Fibroblast of lung (primary cell): ENCODE measurements at regions not wholly inside any gene's neighbourhood (a gene's known extent, or its start where the extent isn't known, plus 50 kb on each side); places are given as distances from the start of the nearest gene placed in this dataset.

Experiments
- DNase-seq, 2 donors: peaks; one replicate each; pipeline versions ENCODE4 v3.0.0 to v3.0.0-alpha.2; 2010; ENCODE audit warnings: low read depth in 2 of 2
- H2AFZ ChIP-seq: 2 replicates; pipeline ENCODE4 v1.5.1; 2012; ENCODE audit warnings: low read length, control low read depth, inconsistent platforms
- H3K27ac ChIP-seq: 2 replicates; pipeline ENCODE4 v1.5.1; 2011; ENCODE audit warnings: low read length, control low read depth; ENCODE audit not compliant: insufficient read depth
- H3K27me3 ChIP-seq: 2 replicates; pipeline ENCODE4 v1.5.1; 2011; ENCODE audit warnings: mild to moderate bottlenecking, low read length; ENCODE audit not compliant: control insufficient read depth, insufficient read depth
- H3K36me3 ChIP-seq: 2 replicates; pipeline ENCODE4 v1.5.1; 2011; ENCODE audit warnings: low read length; ENCODE audit not compliant: control insufficient read depth, insufficient read depth
- H3K4me1 ChIP-seq: 2 replicates; pipeline ENCODE4 v1.5.1; 2011; ENCODE audit warnings: low read length; ENCODE audit not compliant: control insufficient read depth, insufficient read depth; ENCODE audit errors: extremely low read depth
- H3K4me2 ChIP-seq: 2 replicates; pipeline ENCODE4 v1.5.1; 2011; ENCODE audit warnings: low read length, control low read depth; ENCODE audit not compliant: insufficient read depth; ENCODE audit errors: extremely low read depth
- H3K4me3 ChIP-seq, 4 experiments: fragments of 200-600 bp in 1 of 4; sonication (generic) in 1 of 4; replicated peaks in 1 of 4; 2 replicates each; pipeline ENCODE4 v1.5.1; 2011 to 2016; ENCODE audit warnings: low read length in 4 of 4, low read depth in 3 of 4, mild to moderate bottlenecking in 3 of 4, control low read depth in 2 of 4, inconsistent platforms in 1 of 4, mixed read lengths in 1 of 4; ENCODE audit not compliant: insufficient read depth in 1 of 4; ENCODE audit errors: control extremely low read depth in 1 of 4
- H3K79me2 ChIP-seq: 2 replicates; pipeline ENCODE4 v1.5.1; 2012; ENCODE audit warnings: mild to moderate bottlenecking, low read length, inconsistent platforms; ENCODE audit not compliant: control insufficient read depth, insufficient read depth
- H3K9ac ChIP-seq: 2 replicates; pipeline ENCODE4 v1.5.1; 2011; ENCODE audit warnings: mild to moderate bottlenecking, low read length, control low read depth; ENCODE audit not compliant: insufficient read depth
- H3K9me3 ChIP-seq: 2 replicates; pipeline ENCODE4 v1.5.1; 2012; ENCODE audit warnings: low read depth, low read length; ENCODE audit not compliant: control insufficient read depth, insufficient read depth
- H4K20me1 ChIP-seq: 2 replicates; pipeline ENCODE4 v1.5.1; 2011; ENCODE audit warnings: low read length; ENCODE audit not compliant: control insufficient read depth, insufficient read depth; ENCODE audit errors: extremely low read depth
- CTCF ChIP-seq, 2 donors: IDR thresholded peaks in 1 of 2; conservative IDR thresholded peaks in 1 of 2; 1 replicate in 1 of 2; 2 replicates in 1 of 2; pipeline ENCODE4 v1.5.1; 2011 to 2012; ENCODE audit warnings: low read length in 2 of 2, control low read depth in 1 of 2, inconsistent platforms in 1 of 2, low read depth in 1 of 2, mild to moderate bottlenecking in 1 of 2
- EZH2 ChIP-seq: IDR thresholded peaks from 2 replicates; pipeline ENCODE4 v1.5.1; 2012; ENCODE audit warnings: low read length, control low read depth, mild to moderate bottlenecking; ENCODE audit errors: missing control alignments

GRCh38 chr11:128294001-128294670, 293.2 kb downstream of the ETS1 start:
- Histone ChIP-seq H3K79me2 (no peaks in the 10 kb centered on the region), H4K20me1 (no peaks in the 10 kb centered on the region), H3K9ac (no peak overlapping the region), H3K9me3 (no peaks in the 10 kb centered on the region), H3K27me3 (no peaks in the 10 kb centered on the region), H3K36me3 (no peaks in the 10 kb centered on the region), H3K4me3 (no peak overlapping the region), H2AFZ (no peak overlapping the region), H3K27ac (no peak overlapping the region), H3K4me2 (no peak overlapping the region), H3K4me1 (peaks cover 5% of the 10 kb centered on the region)
- no peak for TF ChIP-seq EZH2
- TF ChIP-seq CTCF (conservative IDR thresholded peaks at IDR 0.05 in 1 of 2, IDR thresholded peaks at IDR 0.05 in 1 of 2; ENCODE audit: low read depth in 1 of 2, low read length in 2 of 2), result no peak
- DNase-seq, result no peak

GRCh38 chr11:128291835-128292234, 295.5 kb downstream of the ETS1 start:
- no peak overlapping the region for H2AFZ ChIP-seq
- H3K27ac ChIP-seq, result no peak overlapping the region
- H3K4me1 ChIP-seq, result peaks cover 5% of the 10 kb centered on the region
- no peak overlapping the region for H3K9ac ChIP-seq
- H3K4me3 ChIP-seq, result no peak overlapping the region
- no peaks in the 10 kb centered on the region for H3K36me3 ChIP-seq
- no peak for TF ChIP-seq EZH2
- no peak for TF ChIP-seq CTCF (conservative IDR thresholded peaks at IDR 0.05 in 1 of 2, IDR thresholded peaks at IDR 0.05 in 1 of 2; ENCODE audit: low read depth in 1 of 2, low read length in 2 of 2)
- H3K79me2 ChIP-seq, result no peaks in the 10 kb centered on the region
- H4K20me1 ChIP-seq, result no peaks in the 10 kb centered on the region
- no peaks in the 10 kb centered on the region for H3K27me3 ChIP-seq
- no peak for DNase-seq
- H3K9me3 ChIP-seq, result no peaks in the 10 kb centered on the region
- no peak overlapping the region for H3K4me2 ChIP-seq

GRCh38 chr11:128291007-128291406, 296.4 kb downstream of the ETS1 start:
- no peak for DNase-seq
- Histone ChIP-seq H4K20me1 (no peaks in the 10 kb centered on the region), H3K9me3 (no peaks in the 10 kb centered on the region), H3K27ac (no peak overlapping the region), H3K27me3 (no peaks in the 10 kb centered on the region), H3K36me3 (no peaks in the 10 kb centered on the region), H3K79me2 (no peaks in the 10 kb centered on the region), H3K4me1 (peaks cover 5% of the 10 kb centered on the region), H3K4me3 (no peak overlapping the region), H3K4me2 (no peak overlapping the region), H3K9ac (no peak overlapping the region), H2AFZ (no peak overlapping the region)
- TF ChIP-seq EZH2 (no peak), CTCF (conservative IDR thresholded peaks at IDR 0.05 in 1 of 2, IDR thresholded peaks at IDR 0.05 in 1 of 2; ENCODE audit: low read depth in 1 of 2, low read length in 2 of 2) (no peak)
